HG03103 (cell line): ENCODE measurements at regions not wholly inside any gene's neighbourhood (a gene's known extent, or its start where the extent isn't known, plus 50 kb on each side); places are given as distances from the start of the nearest gene placed in this dataset.

Source experiments
- ATAC-seq: cut with Tn5 transposase; IDR thresholded peaks from one replicate; pipeline ENCODE4 v1.9.1; 2021; ENCODE audit warnings: low read depth; ENCODE audit not compliant: unreplicated experiment

DNA sequence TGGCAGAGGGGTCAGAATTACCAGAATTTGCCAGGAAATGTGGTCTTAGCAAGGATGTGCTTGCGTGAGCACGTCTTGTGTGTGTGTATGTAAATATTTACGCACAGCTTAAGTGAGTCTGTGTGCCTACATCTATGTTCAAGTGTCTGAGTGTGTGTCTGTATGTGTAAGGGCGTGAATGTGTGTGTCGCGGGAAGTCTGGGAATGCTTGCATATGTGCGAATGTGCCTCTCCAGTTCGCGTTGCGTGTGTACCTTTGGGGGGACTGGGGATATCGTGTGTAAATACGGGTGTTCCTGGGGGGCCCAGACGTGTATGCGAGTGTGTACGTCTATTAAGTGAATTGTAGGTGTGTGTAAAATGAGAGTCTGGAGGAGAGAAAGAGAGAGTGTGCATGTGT is 68.6 kb upstream of the POU3F1 start:
- ATAC-seq, result no peak

DNA sequence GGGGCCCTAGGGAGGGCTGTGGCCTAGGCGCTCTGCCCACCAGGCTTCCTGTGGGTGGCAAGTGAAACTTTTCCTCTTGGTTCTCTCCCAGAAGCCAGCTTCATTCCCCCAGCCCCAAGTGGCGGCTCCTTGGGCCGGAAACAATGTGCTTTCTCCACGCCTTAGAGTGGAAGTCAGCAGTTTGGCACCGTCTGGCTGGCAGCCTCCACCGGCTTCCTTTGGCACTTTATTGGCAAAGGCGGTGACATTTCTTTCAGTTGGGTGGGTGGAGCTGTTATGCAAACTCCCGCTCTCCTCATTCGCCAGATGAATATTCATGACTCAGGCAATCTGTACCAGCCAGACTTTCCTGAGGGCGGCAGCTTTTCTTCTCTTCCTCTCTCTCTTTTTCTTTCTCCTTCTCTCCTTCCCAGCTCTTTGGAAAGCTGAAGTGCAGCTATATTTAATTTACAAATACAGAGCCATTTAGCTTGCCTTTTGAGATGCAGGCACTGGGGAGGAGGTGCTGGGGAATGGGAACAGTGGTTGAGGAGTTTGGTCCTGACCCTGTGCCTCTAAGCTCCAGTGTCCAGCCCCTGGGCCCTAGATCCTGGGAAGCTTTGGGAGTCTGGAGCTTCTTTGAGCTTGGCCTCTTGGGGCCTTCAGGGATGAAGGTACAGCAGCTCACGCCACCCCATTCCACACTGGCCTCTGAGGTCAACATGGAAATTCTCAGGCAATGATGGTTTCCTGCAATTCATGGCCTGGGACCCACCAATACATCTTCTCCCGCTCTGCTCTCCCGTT is 67.8 kb upstream of the POU3F1 start:
- no peak for ATAC-seq

DNA sequence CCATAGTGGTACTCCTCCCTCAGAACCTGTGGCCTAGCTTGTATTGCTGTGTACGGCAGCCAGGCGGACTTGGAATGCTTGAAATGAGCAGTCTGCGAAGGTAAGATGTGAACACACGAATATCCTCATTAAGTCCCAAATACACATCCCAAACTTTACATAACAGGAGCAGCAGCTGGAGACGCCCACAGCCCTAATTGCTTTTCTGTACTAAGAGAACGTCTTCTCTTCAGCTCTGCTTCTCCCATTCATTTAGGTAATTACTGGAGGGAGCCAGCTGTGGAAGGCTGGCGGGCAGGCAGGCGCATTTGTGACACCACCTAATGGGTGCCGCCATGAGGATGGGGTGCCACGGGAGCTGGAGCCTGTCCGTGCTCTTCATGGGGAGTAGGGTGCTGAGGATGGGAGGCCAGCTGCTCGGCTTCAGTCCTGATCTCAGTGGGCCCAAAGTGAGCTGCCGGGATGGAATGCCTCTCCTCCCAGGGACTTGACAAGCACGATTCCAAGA is 66.6 kb upstream of the POU3F1 start:
- ATAC-seq, result no peak

GRCh38 chr1:38111589-38111988 is 65.0 kb upstream of the POU3F1 start:
- no peak for ATAC-seq

GRCh38 chr1:38105267-38105666 is 58.7 kb upstream of the POU3F1 start:
- ATAC-seq, result no peak

DNA sequence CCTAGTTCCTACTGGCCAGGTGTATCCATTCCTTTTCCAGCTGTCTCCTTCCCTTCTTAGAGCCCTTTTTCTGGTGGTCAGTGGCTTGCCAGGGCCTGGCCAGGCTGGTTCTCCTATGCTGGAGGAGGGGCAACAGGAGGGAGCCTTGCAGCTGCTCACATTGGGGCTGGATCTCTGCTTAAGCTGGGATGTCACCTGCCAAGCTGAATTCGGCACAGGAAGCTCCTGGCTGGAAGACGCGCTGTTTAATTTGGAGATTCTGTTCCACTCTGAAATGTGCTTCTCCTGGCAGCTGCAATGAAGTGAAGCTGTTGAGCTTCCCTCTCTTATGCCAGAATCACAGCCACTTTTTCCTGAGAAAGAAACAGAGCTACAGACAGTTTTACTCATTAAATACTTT is 56.0 kb upstream of the POU3F1 start:
- ATAC-seq, result no peak

DNA sequence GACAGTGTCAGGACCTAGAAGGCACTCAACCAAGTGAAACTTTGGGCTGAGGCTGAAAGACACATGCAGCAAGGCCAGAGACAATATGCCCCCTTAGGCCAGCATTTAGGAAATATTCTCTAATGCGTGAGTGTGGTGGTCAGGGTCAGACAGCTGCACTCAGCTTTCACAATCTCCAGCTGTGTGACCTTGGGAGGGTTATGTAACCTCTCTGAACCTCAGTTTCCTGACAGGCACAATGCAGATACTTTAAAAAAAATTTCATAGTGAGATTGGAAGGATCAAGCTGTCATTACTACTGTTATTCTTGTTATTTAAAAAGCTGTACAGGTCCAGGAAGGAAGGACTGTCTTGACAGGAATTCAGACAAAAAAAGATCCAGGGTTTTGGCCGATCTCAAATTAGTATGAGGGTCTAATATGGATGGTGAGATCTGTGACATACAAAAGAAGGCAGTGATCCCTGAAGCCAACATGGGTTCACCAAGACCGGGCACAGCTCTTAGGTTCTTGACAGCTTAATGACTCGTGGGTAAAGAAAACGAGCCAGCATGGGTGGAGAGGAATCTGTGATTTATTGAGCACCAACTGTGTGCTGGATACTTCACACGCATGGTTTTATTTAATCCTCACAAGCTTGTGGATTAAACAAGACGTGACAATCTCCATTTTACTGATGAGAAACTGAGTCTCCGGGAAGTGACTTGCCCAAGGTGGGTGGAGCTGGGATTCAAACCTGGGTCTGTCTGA is 54.6 kb upstream of the POU3F1 start:
- no peak for ATAC-seq

GRCh38 chr1:38098101-38098847 is 51.7 kb upstream of the POU3F1 start:
- ATAC-seq, result no peak

GRCh38 chr1:38097284-38097898 is 50.8 kb upstream of the POU3F1 start:
- no peak for ATAC-seq
